ENCODE measurements at regions not wholly inside any gene's neighbourhood (a gene's known extent, or its start where the extent isn't known, plus 50 kb on each side); places are given as distances from the start of the nearest gene placed in this dataset.
"Not testable (repeated sequence)": the region's sequence is repeated elsewhere in the genome, so short reads cannot be mapped to it uniquely, and the experiment has no call there.

DNA sequence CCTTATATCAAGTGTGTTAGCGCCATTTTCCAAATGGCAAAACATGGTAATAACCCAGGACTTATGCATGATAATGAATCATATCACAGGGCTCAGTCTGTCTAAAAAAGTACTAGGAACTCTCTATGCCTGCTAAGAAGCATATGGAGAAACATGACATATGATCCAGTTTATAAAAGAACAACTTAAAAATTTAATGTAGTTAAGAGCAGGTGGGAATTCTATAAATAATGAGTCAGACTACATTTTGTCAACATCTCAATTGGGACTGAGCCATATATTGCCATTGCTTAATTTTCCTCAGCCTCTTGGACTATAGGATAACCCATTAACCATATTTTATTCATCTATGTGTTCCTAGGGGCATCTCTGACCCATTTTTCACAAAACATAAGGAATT is 360.4 kb upstream of the AGA start:
- no peak overlapping the region for H3K27ac Mint-ChIP-seq
- H3K4me1 Mint-ChIP-seq: no peaks in the 10 kb centered on the region
- DNase-seq: no peak
- peaks cover 0 to 9% (median 2%) of the 10 kb centered on the region in 6 donors for H3K9me3 Mint-ChIP-seq
- H3K36me3 Mint-ChIP-seq: no peaks in the 10 kb centered on the region
- no peaks in the 10 kb centered on the region for H3K27me3 Mint-ChIP-seq (ENCODE audit: low read depth in 3 of 3)
- H3K4me3 Mint-ChIP-seq: no peak overlapping the region

DNA sequence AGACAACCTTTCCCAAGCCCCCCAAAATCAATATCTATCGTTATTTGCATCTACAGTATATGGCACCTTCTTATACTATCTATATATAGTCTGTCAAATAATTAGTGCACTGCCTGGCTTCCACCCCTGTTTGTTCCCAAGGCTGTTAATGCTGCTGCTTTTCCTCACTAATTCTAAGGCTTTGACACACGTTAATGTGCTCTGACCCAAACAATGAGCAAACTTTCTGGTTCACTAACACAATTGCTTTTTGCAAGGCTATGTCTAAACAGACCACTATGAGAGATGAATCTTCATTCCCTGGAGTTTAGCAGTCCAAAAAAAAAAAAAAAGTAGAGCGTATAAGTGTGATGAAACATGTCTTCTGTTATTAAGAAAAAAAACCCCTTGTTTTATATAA is 360.9 kb upstream of the AGA start:
- Mint-ChIP-seq H3K9me3 (peaks cover 0 to 9% (median 3%) of the 10 kb centered on the region in 6 donors), H3K27ac (no peak overlapping the region), H3K27me3 (ENCODE audit: low read depth in 3 of 3) (no peaks in the 10 kb centered on the region), H3K4me1 (no peaks in the 10 kb centered on the region), H3K36me3 (no peaks in the 10 kb centered on the region), H3K4me3 (no peak overlapping the region)
- DNase-seq: no peak

DNA sequence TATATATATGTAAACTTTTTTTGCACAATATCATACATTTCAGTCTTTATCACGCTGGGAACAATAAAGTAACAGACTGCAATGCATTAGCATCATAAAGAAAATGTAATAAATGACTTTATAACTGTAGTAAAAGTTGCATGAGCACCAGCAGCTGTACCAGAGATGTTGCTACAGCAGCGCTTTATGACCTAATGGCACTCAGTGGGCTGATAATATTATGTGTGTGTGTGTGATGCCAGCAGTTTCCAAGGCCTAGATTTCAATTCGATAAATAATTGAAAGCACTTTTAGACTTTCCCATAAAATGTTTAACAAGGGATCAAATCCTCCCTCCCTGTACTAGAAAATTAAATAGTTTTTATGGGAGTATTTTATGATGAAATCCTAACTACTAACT is 367.6 kb upstream of the AGA start:
- H3K27ac Mint-ChIP-seq: no peak overlapping the region

DNA sequence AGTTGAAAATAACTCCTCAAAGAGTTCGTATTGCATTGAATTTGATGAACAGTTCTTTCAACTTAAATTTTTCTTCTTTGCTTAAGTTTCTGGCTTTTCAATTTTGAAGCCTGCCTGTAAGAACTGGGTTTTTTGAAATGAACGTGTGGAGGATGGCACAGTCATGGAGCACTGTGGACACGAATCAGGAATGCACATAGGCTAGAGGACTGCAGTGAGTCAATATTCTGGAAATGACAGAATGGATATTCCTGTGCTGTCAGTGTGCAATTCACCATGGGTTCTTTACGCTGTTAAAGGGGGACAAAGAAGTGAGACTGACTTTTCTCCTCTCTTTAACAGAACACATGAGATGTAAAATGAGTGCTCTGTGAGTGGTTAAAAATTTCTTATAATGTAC is 368.0 kb upstream of the AGA start:
- Mint-ChIP-seq H3K27me3 (ENCODE audit: low read depth in 3 of 3) (peaks cover 0 to 3% (median 0%) of the 10 kb centered on the region in 3 donors), H3K4me1 (no peaks in the 10 kb centered on the region), H3K36me3 (no peaks in the 10 kb centered on the region), H3K4me3 (no peak overlapping the region), H3K9me3 (peaks cover 8 to 34% (median 15%) of the 10 kb centered on the region in 6 donors), H3K27ac (no peak overlapping the region)
- no peak for DNase-seq

More for the DNA sequence above, 367.6 kb upstream of the AGA start:
- peaks cover 8 to 34% (median 15%) of the 10 kb centered on the region in 6 donors for H3K9me3 Mint-ChIP-seq
- no peaks in the 10 kb centered on the region for H3K4me1 Mint-ChIP-seq
- H3K36me3 Mint-ChIP-seq: no peaks in the 10 kb centered on the region
- H3K27me3 Mint-ChIP-seq (ENCODE audit: low read depth in 3 of 3): peaks cover 0 to 3% (median 0%) of the 10 kb centered on the region in 3 donors
- H3K4me3 Mint-ChIP-seq: no peak overlapping the region
- no peak for DNase-seq

DNA sequence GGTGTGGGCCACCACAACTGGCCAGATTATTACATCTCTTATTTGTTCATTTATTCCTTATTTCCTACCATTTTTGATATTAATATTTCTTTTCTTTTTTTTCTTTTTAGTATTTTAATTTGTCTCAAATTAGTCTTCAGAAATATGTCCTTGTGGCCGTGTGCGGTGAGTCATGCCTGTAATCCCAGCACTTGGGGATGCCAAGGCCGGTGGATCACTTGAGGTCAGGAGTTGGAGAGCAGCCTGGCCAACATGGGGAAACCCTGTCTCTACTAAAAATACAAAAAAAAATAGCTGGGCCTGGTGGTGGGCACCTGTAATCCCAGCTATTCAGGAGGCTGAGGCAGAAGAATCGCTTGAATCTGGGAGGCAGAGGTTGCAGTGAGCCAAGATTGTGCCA is 376.2 kb upstream of the AGA start:
- not testable (repeated sequence) for H3K4me1 Mint-ChIP-seq; H3K27me3 Mint-ChIP-seq (ENCODE audit: low read depth in 3 of 3); H3K4me3 Mint-ChIP-seq; DNase-seq; H3K27ac Mint-ChIP-seq; H3K36me3 Mint-ChIP-seq
- peaks cover 5 to 39% (median 9%) of the 10 kb centered on the region in 6 donors for H3K9me3 Mint-ChIP-seq

DNA sequence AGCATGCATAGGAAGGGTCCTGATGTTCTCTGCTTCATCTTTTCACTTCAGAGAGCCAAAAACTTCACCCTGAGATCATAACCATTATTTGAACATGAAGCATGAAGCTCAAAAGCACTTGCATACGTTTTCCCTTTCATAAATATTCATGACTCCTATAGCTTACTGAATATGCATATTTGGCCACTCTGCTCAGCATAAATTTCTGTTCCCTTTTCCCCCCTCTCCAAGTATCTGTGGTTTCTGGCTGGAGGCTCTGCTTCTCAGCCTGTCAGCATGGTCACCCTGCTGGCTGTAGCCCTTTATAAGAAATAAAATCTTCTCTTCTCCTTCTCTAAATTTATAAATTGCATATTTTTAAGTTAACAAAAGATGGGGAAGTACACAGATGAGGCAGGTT is 384.7 kb upstream of the AGA start:
- peaks cover 12 to 28% (median 16%) of the 10 kb centered on the region in 6 donors for H3K9me3 Mint-ChIP-seq
- no peak for DNase-seq

DNA sequence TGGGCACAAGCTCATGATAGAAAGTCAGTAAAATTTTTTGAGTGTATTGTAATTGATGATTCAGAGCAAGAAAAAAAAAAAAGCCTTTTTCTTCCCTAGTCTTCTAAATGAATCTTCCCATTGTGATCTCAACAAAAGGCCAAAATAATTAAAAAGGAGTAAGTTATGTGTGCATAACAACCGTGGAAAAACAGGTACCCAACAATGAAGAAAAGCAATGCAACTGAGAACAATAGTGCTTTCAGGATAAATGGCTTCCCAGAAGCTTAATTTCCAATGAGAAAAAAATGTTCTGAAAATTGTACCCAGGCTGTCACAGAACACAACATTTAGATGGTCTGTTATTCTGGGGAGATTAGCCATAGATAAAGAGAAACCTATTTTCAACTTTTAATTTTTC is 399.0 kb upstream of the AGA start:
- Mint-ChIP-seq H3K27ac (no peak overlapping the region), H3K36me3 (no peaks in the 10 kb centered on the region)

More for the DNA sequence above, 384.7 kb upstream of the AGA start:
- Mint-ChIP-seq H3K27me3 (ENCODE audit: low read depth in 3 of 3) (peaks cover 0 to 3% (median 0%) of the 10 kb centered on the region in 3 donors), H3K36me3 (no peaks in the 10 kb centered on the region), H3K4me3 (no peak overlapping the region), H3K4me1 (no peaks in the 10 kb centered on the region), H3K27ac (no peak overlapping the region)

DNA sequence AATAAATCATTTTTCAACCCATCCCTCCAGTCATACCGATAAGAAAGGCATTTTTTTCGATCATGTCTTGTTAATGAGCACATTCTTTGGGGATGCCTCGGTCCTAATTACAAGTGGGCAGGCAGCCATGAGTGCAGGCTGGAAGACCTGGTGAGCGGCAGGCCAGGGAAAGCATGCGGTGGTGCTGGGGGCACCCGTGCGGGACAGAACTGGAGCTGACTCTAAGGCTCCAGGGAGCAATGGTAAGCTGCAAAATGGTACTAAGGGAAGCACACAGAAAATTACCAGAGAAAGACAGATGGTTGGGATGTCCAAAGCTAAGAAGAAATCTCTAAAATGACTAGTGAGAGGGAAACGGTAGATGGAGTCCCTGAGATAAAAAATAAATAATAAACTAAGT is 411.0 kb upstream of the AGA start:
- Mint-ChIP-seq H3K4me1 (no peaks in the 10 kb centered on the region), H3K4me3 (no peak overlapping the region)

More for the DNA sequence above, 399.0 kb upstream of the AGA start:
- no peaks in the 10 kb centered on the region for H3K4me1 Mint-ChIP-seq
- H3K4me3 Mint-ChIP-seq: no peak overlapping the region
- no peaks in the 10 kb centered on the region for H3K27me3 Mint-ChIP-seq (ENCODE audit: low read depth in 3 of 3)
- no peak for DNase-seq
- peaks cover 4 to 30% (median 9%) of the 10 kb centered on the region in 6 donors for H3K9me3 Mint-ChIP-seq

DNA sequence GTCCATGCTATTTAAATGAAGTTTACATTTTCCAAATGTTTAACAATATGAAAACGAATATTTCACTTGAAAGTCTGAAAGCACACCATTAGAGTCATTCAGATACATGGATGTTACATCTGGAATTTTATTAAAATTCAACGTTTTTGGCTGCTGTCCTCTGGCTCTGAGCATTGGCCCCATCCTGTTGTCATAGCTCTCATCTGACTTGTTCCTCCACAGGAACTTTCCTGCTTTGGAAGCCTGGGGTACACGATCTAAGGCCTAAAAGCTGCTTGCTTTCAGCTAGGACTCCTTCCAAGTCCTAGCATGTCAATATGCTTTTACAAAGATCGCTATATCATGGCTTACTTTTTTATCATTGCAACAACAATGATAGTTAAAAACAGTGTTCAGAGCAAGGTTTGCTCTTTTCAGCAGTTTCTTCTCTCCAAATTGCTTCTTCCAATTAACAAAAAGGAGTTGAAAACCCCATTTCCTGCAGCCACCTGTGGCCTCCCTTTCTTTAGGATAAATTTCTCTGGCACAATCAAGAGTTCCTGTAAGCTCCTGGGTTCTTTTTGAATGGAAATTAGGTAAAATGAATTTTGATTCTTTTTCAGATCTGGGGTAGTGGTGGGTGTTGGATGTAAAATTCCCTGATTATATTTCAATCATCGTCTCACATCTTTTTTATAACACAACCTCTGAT is 413.4 kb upstream of the AGA start:
- no peaks in the 10 kb centered on the region for H3K4me1 Mint-ChIP-seq
- H3K36me3 Mint-ChIP-seq: no peaks in the 10 kb centered on the region
- H3K27ac Mint-ChIP-seq: no peak overlapping the region
- DNase-seq: no peak
- H3K27me3 Mint-ChIP-seq (ENCODE audit: low read depth in 3 of 3): peaks cover 0 to 3% (median 0%) of the 10 kb centered on the region in 3 donors
- H3K4me3 Mint-ChIP-seq: no peak overlapping the region
- H3K9me3 Mint-ChIP-seq: peaks cover 10 to 49% (median 25%) of the 10 kb centered on the region in 6 donors

More for the DNA sequence above, 411.0 kb upstream of the AGA start:
- H3K27me3 Mint-ChIP-seq (ENCODE audit: low read depth in 3 of 3): peaks cover 0 to 3% (median 0%) of the 10 kb centered on the region in 3 donors
- H3K36me3 Mint-ChIP-seq: no peaks in the 10 kb centered on the region
- H3K9me3 Mint-ChIP-seq: peaks cover 10 to 63% (median 22%) of the 10 kb centered on the region in 6 donors
- no peak overlapping the region for H3K27ac Mint-ChIP-seq
- no peak for DNase-seq

DNA sequence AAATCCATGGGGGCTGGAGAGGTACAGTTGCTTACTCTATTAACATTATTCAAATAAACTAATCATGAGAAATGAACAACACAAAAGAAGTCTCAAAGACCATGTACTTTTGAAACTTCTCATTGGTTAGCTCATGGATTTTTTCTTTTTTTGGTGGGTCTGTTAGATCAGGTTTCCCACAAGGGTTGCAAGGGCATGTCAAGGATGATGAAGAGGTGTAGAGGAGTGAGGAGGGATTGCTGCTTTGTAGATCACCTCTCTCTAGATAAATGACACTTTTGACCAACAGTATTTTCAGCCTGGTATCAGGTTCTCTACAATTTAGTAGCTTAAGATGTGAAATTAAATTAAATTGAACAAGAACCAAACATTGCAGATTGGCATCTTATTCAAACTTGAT is 417.9 kb upstream of the AGA start:
- Mint-ChIP-seq H3K27me3 (ENCODE audit: low read depth in 3 of 3) (no peaks in the 10 kb centered on the region), H3K4me1 (no peaks in the 10 kb centered on the region), H3K4me3 (no peak overlapping the region), H3K9me3 (peaks cover 2 to 31% (median 17%) of the 10 kb centered on the region in 6 donors), H3K27ac (no peak overlapping the region), H3K36me3 (no peaks in the 10 kb centered on the region)
- DNase-seq: no peak

DNA sequence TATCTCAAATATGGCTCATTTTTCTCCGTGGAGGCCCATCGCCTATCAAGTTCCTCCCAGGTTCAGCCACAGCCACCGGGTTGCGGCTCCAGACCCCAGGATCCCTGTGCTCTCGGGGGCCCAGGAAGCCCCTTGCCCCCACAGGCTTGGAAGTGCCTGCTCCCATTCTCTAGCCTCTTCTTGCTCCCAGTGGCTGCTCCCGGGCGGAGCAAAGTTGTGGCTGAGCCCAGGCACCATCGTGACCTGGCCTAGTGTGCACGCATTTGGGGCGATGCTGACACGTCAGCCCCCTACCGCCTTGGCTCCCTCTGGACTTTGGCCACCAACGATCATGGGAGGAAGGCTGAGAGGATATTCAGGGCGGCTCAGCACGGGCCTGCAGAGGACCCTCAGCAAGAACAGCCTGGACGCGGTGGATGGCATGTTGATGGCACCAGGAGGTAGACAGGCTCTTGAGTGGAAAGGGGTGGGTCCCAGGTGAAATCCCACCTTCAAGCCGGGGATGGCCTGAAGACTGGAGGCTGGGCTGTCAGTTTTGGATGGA is 419.4 kb upstream of the AGA start:
- Mint-ChIP-seq H3K9me3 (peaks cover 0 to 35% (median 17%) of the 10 kb centered on the region in 6 donors), H3K36me3 (no peaks in the 10 kb centered on the region), H3K4me3 (no peak overlapping the region), H3K27me3 (ENCODE audit: low read depth in 3 of 3) (no peaks in the 10 kb centered on the region), H3K27ac (no peak overlapping the region), H3K4me1 (no peaks in the 10 kb centered on the region)
- DNase-seq: no peak

DNA sequence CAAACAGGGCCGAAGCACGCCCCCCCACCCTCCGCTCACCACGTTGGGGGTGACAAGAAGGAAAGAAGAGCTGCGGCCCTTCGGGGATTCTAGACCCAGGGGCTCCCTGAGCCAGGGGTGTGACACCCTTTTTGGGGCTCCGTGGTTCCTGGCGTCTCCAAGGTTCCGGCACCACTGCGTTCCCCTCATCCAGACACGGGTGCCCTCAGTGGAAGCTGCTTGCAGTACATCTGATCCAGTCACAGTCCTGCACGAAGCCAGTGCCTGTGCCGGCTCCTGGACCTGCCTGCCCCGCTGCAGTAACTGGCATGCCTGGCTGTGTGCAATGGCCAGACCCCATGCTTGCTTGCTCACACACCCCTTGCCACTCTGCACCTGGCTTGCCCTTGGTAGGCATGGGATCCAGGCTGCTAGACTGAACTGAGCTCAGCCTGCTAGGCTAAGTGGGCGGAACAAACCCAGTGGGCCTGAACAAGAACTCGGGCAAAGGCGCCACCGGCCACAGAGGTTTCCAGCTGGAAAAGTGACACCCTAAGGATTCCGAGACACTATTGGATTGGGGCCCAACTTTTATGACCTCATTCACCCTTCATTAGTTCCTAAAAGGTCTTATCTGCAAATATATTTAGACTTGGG is 420.4 kb upstream of the AGA start:
- H3K36me3 Mint-ChIP-seq: no peaks in the 10 kb centered on the region
- H3K4me1 Mint-ChIP-seq: no peaks in the 10 kb centered on the region
- no peak overlapping the region for H3K27ac Mint-ChIP-seq
- H3K27me3 Mint-ChIP-seq (ENCODE audit: low read depth in 3 of 3): no peaks in the 10 kb centered on the region
- DNase-seq: no peak
- peaks cover 0 to 31% (median 10%) of the 10 kb centered on the region in 6 donors for H3K9me3 Mint-ChIP-seq
- H3K4me3 Mint-ChIP-seq: no peak overlapping the region

DNA sequence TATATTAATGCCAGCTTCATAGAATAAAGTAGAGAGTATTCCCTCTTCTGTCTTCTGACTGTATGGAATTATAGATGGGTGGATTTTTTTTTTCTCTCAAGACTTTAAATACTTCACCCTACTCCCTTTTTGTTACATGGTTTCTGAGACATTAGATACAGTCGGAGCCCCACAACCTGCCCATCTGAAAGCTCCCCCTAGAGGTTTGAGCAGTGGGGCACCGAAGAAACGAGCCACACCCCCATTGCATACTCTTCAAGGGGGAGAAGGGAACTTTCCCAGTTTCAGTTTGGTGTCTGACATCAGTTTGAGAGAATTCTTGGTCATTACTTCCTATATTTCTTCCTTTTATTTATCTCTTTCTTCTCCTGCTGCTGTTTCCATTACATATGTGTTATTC is 437.6 kb upstream of the AGA start:
- Mint-ChIP-seq H3K27me3 (ENCODE audit: low read depth in 3 of 3) (no peaks in the 10 kb centered on the region), H3K4me3 (no peak overlapping the region), H3K9me3 (peaks cover 3 to 41% (median 21%) of the 10 kb centered on the region in 6 donors), H3K4me1 (no peaks in the 10 kb centered on the region), H3K27ac (no peak overlapping the region), H3K36me3 (no peaks in the 10 kb centered on the region)
- no peak for DNase-seq

DNA sequence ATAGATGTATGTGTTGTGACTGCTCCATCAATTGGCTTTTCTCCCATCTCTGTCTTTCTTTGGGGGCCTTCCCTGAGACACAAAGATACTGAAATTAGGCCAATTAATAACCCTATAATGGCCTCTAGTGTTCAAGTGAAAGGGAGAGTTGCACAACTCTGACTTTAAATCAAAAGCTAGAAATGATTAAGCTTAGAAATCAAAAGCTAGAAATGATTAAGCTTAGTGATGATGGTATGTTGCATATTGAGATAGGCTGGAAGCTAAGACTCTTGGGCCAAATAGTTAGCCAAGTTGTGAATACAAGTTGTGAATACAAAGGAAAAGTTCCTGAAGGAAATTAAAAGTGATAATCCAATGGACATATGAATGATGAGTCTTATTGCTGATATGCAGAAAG is 452.9 kb upstream of the AGA start:
- Mint-ChIP-seq H3K4me3 (no peak overlapping the region), H3K9me3 (peaks cover 3 to 58% (median 26%) of the 10 kb centered on the region in 6 donors), H3K27me3 (ENCODE audit: low read depth in 3 of 3) (no peaks in the 10 kb centered on the region), H3K4me1 (no peaks in the 10 kb centered on the region), H3K36me3 (no peaks in the 10 kb centered on the region), H3K27ac (no peak overlapping the region)
- DNase-seq: no peak

All from immature natural killer cell (primary cell).